SJSA1 (cell line): ENCODE measurements at regions not wholly inside any gene's neighbourhood (a gene's known extent, or its start where the extent isn't known, plus 50 kb on each side); places are given as distances from the start of the nearest gene placed in this dataset.
A peak's percentile ranks its signal among the peaks of the same experiment; 100 is the strongest.

Experiments
- DNase-seq, 2 experiments: peaks; one replicate each; pipeline ENCODE4 v3.0.0-alpha.2; 2015 to 2020; ENCODE audit warnings: low spot score in 2 of 2, low read depth in 1 of 2
- H3K27ac ChIP-seq: fragments of 250-450 bp; sonication (Bioruptor Pico); 2 replicates; pipeline ENCODE4 v1.5.1; 2020; ENCODE audit warnings: mild to moderate bottlenecking, moderate library complexity
- H3K27me3 ChIP-seq: fragments of 250-450 bp; sonication (Bioruptor Pico); replicated peaks from 2 replicates; pipeline ENCODE4 v1.5.1; 2020; ENCODE audit warnings: mild to moderate bottlenecking, moderate library complexity
- H3K36me3 ChIP-seq: fragments of 250-450 bp; sonication (Bioruptor Pico); 2 replicates; pipeline ENCODE4 v1.5.1; 2020; ENCODE audit warnings: mild to moderate bottlenecking
- H3K4me1 ChIP-seq: fragments of 250-450 bp; sonication (Bioruptor Pico); replicated peaks from 2 replicates; pipeline ENCODE4 v1.6.1; 2021; ENCODE audit warnings: mild to moderate bottlenecking
- H3K4me3 ChIP-seq: fragments of 250-450 bp; sonication (Bioruptor Pico); 2 replicates; pipeline ENCODE4 v1.5.1; 2020; ENCODE audit warnings: mild to moderate bottlenecking
- H3K9me3 ChIP-seq: fragments of 250-450 bp; sonication (Bioruptor Pico); replicated peaks from 2 replicates; pipeline ENCODE4 v1.5.1; 2020; ENCODE audit warnings: mild to moderate bottlenecking

GRCh38 chr15:63434576-63435186, 53.0 kb upstream of the CA12 start:
- Histone ChIP-seq H3K9me3 (no peaks in the 10 kb centered on the region), H3K27me3 (no peaks in the 10 kb centered on the region), H3K4me1 (peaks cover 43% of the 10 kb centered on the region), H3K4me3 (no peak overlapping the region), H3K27ac (no peak overlapping the region), H3K36me3 (no peaks in the 10 kb centered on the region)
- no peak for DNase-seq

GRCh38 chr15:63435204-63435820, 53.7 kb upstream of the CA12 start:
- Histone ChIP-seq H3K27me3 (no peaks in the 10 kb centered on the region), H3K36me3 (no peaks in the 10 kb centered on the region), H3K27ac (no peak overlapping the region), H3K4me3 (no peak overlapping the region), H3K9me3 (no peaks in the 10 kb centered on the region), H3K4me1 (peaks cover 45% of the 10 kb centered on the region)
- no peak for DNase-seq

GRCh38 chr15:63436341-63436740, 54.7 kb upstream of the CA12 start:
- no peak for DNase-seq
- Histone ChIP-seq H3K27ac (peak overlapping the region; percentile 65), H3K4me3 (no peak overlapping the region), H3K27me3 (no peaks in the 10 kb centered on the region), H3K4me1 (peaks cover 35% of the 10 kb centered on the region), H3K9me3 (no peaks in the 10 kb centered on the region), H3K36me3 (no peaks in the 10 kb centered on the region)

GRCh38 chr15:63436872-63437375, 55.3 kb upstream of the CA12 start:
- H3K9me3 ChIP-seq, result no peaks in the 10 kb centered on the region
- peak overlapping the region; percentile 65 for H3K27ac ChIP-seq
- no peaks in the 10 kb centered on the region for H3K27me3 ChIP-seq
- no peak overlapping the region for H3K4me3 ChIP-seq
- peak; percentile 90 to 95 for DNase-seq
- H3K4me1 ChIP-seq, result peaks cover 32% of the 10 kb centered on the region
- no peaks in the 10 kb centered on the region for H3K36me3 ChIP-seq

- Histone ChIP-seq H3K36me3 (no peaks in the 10 kb centered on the region), H3K27me3 (no peaks in the 10 kb centered on the region), H3K9me3 (no peaks in the 10 kb centered on the region), H3K27ac (no peak overlapping the region), H3K4me1 (peaks cover 27% of the 10 kb centered on the region), H3K4me3 (no peak overlapping the region)
- no peak for DNase-seq
These were observed 58.1 kb upstream of the CA12 start for GRCh38 chr15:63439536-63440264.

- H3K36me3 ChIP-seq, result no peaks in the 10 kb centered on the region
These were observed 58.6 kb upstream of the CA12 start for GRCh38 chr15:63440265-63440648.

GRCh38 chr15:63440756-63441155, 59.1 kb upstream of the CA12 start:
- Histone ChIP-seq H3K4me3 (no peak overlapping the region), H3K27me3 (no peaks in the 10 kb centered on the region), H3K27ac (no peak overlapping the region), H3K9me3 (no peaks in the 10 kb centered on the region), H3K4me1 (peaks cover 25% of the 10 kb centered on the region), H3K36me3 (no peaks in the 10 kb centered on the region)
- no peak for DNase-seq

More at GRCh38 chr15:63440265-63440648, 58.6 kb upstream of the CA12 start:
- DNase-seq, result no peak
- no peaks in the 10 kb centered on the region for H3K27me3 ChIP-seq
- H3K9me3 ChIP-seq, result no peaks in the 10 kb centered on the region
- H3K27ac ChIP-seq, result no peak overlapping the region
- H3K4me1 ChIP-seq, result peaks cover 25% of the 10 kb centered on the region
- no peak overlapping the region for H3K4me3 ChIP-seq

- peaks cover 20% of the 10 kb centered on the region for H3K4me1 ChIP-seq
- H3K9me3 ChIP-seq, result no peaks in the 10 kb centered on the region
- DNase-seq, result no peak
- H3K27ac ChIP-seq, result no peak overlapping the region
- no peak overlapping the region for H3K4me3 ChIP-seq
- H3K27me3 ChIP-seq, result no peaks in the 10 kb centered on the region
- no peaks in the 10 kb centered on the region for H3K36me3 ChIP-seq
These were observed 59.6 kb upstream of the CA12 start for GRCh38 chr15:63441266-63441665.

GRCh38 chr15:63442080-63442479, 60.4 kb upstream of the CA12 start:
- DNase-seq, result no peak
- no peak overlapping the region for H3K27ac ChIP-seq
- no peaks in the 10 kb centered on the region for H3K27me3 ChIP-seq
- no peaks in the 10 kb centered on the region for H3K36me3 ChIP-seq
- H3K4me1 ChIP-seq, result peaks cover 12% of the 10 kb centered on the region
- no peaks in the 10 kb centered on the region for H3K9me3 ChIP-seq
- no peak overlapping the region for H3K4me3 ChIP-seq

GRCh38 chr15:63444611-63445010, 59.8 kb upstream of the USP3 start:
- Histone ChIP-seq H3K4me3 (no peak overlapping the region), H3K27me3 (no peaks in the 10 kb centered on the region), H3K36me3 (no peaks in the 10 kb centered on the region), H3K27ac (no peak overlapping the region), H3K9me3 (no peaks in the 10 kb centered on the region), H3K4me1 (peaks cover 3% of the 10 kb centered on the region)
- DNase-seq, result no peak

- H3K27ac ChIP-seq, result no peak overlapping the region
- H3K27me3 ChIP-seq, result no peaks in the 10 kb centered on the region
- H3K9me3 ChIP-seq, result no peaks in the 10 kb centered on the region
- no peaks in the 10 kb centered on the region for H3K4me1 ChIP-seq
- no peak for DNase-seq
- H3K4me3 ChIP-seq, result no peak overlapping the region
- no peaks in the 10 kb centered on the region for H3K36me3 ChIP-seq
These were observed 58.1 kb upstream of the USP3 start for GRCh38 chr15:63446255-63446654.

GRCh38 chr15:63447017-63447676, 57.2 kb upstream of the USP3 start:
- Histone ChIP-seq H3K4me1 (no peaks in the 10 kb centered on the region), H3K9me3 (no peaks in the 10 kb centered on the region), H3K4me3 (no peak overlapping the region), H3K27ac (no peak overlapping the region), H3K27me3 (no peaks in the 10 kb centered on the region), H3K36me3 (no peaks in the 10 kb centered on the region)
- DNase-seq, result no peak

- Histone ChIP-seq H3K9me3 (no peaks in the 10 kb centered on the region), H3K27ac (no peak overlapping the region), H3K36me3 (no peaks in the 10 kb centered on the region), H3K4me1 (no peaks in the 10 kb centered on the region), H3K4me3 (no peak overlapping the region), H3K27me3 (no peaks in the 10 kb centered on the region)
- DNase-seq, result no peak
These were observed 56.1 kb upstream of the USP3 start for GRCh38 chr15:63448266-63448665.
